ENCODE measurements at regions not wholly inside any gene's neighbourhood (a gene's known extent, or its start where the extent isn't known, plus 50 kb on each side); places are given as distances from the start of the nearest gene placed in this dataset.
A peak's percentile ranks its signal among the peaks of the same experiment; 100 is the strongest.

GRCh38 chr3:95354489-95354888, 1291.6 kb downstream of the NSUN3 start:
- H3K27ac Mint-ChIP-seq (ENCODE audit: unreplicated experiment) = peak overlapping the region; percentile 4
- TF ChIP-seq CTCF (IDR thresholded peaks at IDR 0.05; ENCODE audit: unreplicated experiment) = no peak
- no peaks in the 10 kb centered on the region for H3K36me3 Mint-ChIP-seq (ENCODE audit: insufficient read depth, unreplicated experiment)
- no peaks in the 10 kb centered on the region for H3K9me3 Mint-ChIP-seq (ENCODE audit: low read depth, unreplicated experiment)
- intact Hi-C loops (cut with micrococcal nuclease; ENCODE audit: unreplicated experiment) = no loop called here
- CTCF ChIA-PET = no interaction called here
- BruUV-seq (replicated peaks) = no TSS peak
- no peak for DNase-seq
- H3K27me3 Mint-ChIP-seq (ENCODE audit: unreplicated experiment) = no peaks in the 10 kb centered on the region
- H3K4me3 Mint-ChIP-seq (ENCODE audit: low read depth, unreplicated experiment) = no peak overlapping the region
- H3K4me1 Mint-ChIP-seq (ENCODE audit: low read depth, unreplicated experiment) = peaks cover 58% of the 10 kb centered on the region

- CTCF ChIA-PET = interaction anchor here (0.7 to 1.3 kb wide), 2 partner anchors 13 to 355 kb away, joined by 3 to 4 read pairs; no protein-coding TSS in a partner anchor
- Mint-ChIP-seq H3K36me3 (ENCODE audit: insufficient read depth, unreplicated experiment) (no peaks in the 10 kb centered on the region), H3K9me3 (ENCODE audit: low read depth, unreplicated experiment) (no peaks in the 10 kb centered on the region), H3K27me3 (ENCODE audit: unreplicated experiment) (no peaks in the 10 kb centered on the region), H3K4me3 (ENCODE audit: low read depth, unreplicated experiment) (peak overlapping the region; percentile 58), H3K4me1 (ENCODE audit: low read depth, unreplicated experiment) (peaks cover 40% of the 10 kb centered on the region), H3K27ac (ENCODE audit: unreplicated experiment) (peak overlapping the region; percentile 81)
- DNase-seq = peak; percentile 49
- intact Hi-C loops (cut with micrococcal nuclease; ENCODE audit: unreplicated experiment) = no loop called here
- no TSS peak for BruUV-seq (replicated peaks)
- no peak for TF ChIP-seq CTCF (IDR thresholded peaks at IDR 0.05; ENCODE audit: unreplicated experiment)
Measured at GRCh38 chr3:95356764-95357501, 1294.1 kb downstream of the NSUN3 start.

- no peak for DNase-seq
- no peak for TF ChIP-seq CTCF (IDR thresholded peaks at IDR 0.05; ENCODE audit: unreplicated experiment)
- intact Hi-C loops (cut with micrococcal nuclease; ENCODE audit: unreplicated experiment) = no loop called here
- CTCF ChIA-PET = no interaction called here
- H3K27ac Mint-ChIP-seq (ENCODE audit: unreplicated experiment) = no peak overlapping the region
- H3K4me3 Mint-ChIP-seq (ENCODE audit: low read depth, unreplicated experiment) = no peak overlapping the region
- no peaks in the 10 kb centered on the region for H3K27me3 Mint-ChIP-seq (ENCODE audit: unreplicated experiment)
- H3K9me3 Mint-ChIP-seq (ENCODE audit: low read depth, unreplicated experiment) = no peaks in the 10 kb centered on the region
- no peaks in the 10 kb centered on the region for H3K36me3 Mint-ChIP-seq (ENCODE audit: insufficient read depth, unreplicated experiment)
- no TSS peak for BruUV-seq (replicated peaks)
- H3K4me1 Mint-ChIP-seq (ENCODE audit: low read depth, unreplicated experiment) = peaks cover 10% of the 10 kb centered on the region
Measured at GRCh38 chr3:95387242-95388021, 1324.6 kb downstream of the NSUN3 start.

GRCh38 chr3:95389725-95390313, 1327.0 kb downstream of the NSUN3 start:
- Mint-ChIP-seq H3K27ac (ENCODE audit: unreplicated experiment) (no peak overlapping the region), H3K27me3 (ENCODE audit: unreplicated experiment) (no peaks in the 10 kb centered on the region), H3K4me1 (ENCODE audit: low read depth, unreplicated experiment) (no peaks in the 10 kb centered on the region), H3K4me3 (ENCODE audit: low read depth, unreplicated experiment) (no peak overlapping the region), H3K36me3 (ENCODE audit: insufficient read depth, unreplicated experiment) (no peaks in the 10 kb centered on the region), H3K9me3 (ENCODE audit: low read depth, unreplicated experiment) (no peaks in the 10 kb centered on the region)
- DNase-seq = no peak
- no TSS peak for BruUV-seq (replicated peaks)
- CTCF ChIA-PET = no interaction called here
- no peak for TF ChIP-seq CTCF (IDR thresholded peaks at IDR 0.05; ENCODE audit: unreplicated experiment)
- intact Hi-C loops (cut with micrococcal nuclease; ENCODE audit: unreplicated experiment) = no loop called here
